HG02938 (cell line): ENCODE measurements at regions not wholly inside any gene's neighbourhood (a gene's known extent, or its start where the extent isn't known, plus 50 kb on each side); places are given as distances from the start of the nearest gene placed in this dataset.
"Not testable (repeated sequence)": the region's sequence is repeated elsewhere in the genome, so short reads cannot be mapped to it uniquely, and the experiment has no call there.

Experiments used
- ATAC-seq: cut with Tn5 transposase; IDR thresholded peaks from one replicate; pipeline ENCODE4 v1.9.1; 2021; ENCODE audit warnings: mild to moderate bottlenecking, moderate library complexity; ENCODE audit not compliant: unreplicated experiment

DNA sequence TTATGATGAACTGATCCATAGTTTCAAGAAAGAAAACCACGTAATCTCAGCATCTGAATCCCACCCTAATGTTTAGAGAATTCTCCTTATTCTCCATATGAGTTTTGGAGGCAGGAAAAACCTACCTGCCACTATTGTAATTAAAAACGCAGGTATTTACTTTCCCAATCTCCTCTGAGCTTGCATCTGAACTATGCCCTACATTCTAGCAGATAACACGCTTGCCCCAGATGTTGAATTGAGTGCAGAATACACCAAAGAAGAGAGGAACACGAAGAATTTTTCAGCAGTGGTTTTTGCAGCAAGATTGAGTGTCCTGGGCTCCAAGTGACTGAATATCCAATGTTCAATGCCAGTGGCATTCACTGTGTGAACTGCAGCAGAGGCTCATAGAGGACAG lies 182.4 kb downstream of the COX18 start:
- no peak for ATAC-seq

DNA sequence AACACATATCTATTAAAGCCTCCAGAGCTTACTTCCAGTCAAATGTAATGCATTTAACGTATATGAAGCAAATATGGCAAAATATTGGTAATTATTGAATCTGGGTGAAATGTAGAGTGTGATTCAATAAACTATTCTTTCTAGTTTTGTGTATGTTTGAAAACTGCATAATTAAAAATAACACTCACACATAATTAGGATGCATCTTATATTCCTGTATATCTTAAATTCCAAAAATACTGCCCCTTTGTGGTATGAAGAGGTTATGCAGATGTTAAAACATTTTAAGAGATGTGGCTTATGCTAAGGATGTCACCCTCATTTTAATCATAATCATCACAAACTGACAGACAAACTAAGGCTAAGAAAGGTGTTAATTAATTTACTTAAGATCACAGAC lies 182.9 kb downstream of the COX18 start:
- ATAC-seq, result no peak

DNA sequence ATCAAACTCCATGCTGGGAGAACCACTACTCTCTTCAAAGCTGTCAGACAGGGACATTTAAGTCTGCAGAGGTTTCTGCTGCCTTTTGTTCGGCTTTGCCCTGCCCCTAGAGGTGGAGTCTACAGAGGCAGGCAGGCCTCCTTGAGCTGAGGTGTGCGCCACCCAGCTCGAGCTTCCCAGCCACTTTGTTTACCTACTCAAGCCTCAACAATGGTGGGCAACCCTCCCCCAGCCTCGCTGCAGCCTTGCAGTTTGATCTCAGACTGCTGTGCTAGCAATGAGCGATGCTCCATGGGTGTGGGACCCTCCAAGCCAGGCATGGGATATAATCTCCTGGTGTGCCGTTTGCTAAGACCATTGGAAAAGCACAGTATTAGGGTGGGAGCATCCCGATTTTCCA lies 185.3 kb downstream of the COX18 start:
- not testable (repeated sequence) for ATAC-seq

DNA sequence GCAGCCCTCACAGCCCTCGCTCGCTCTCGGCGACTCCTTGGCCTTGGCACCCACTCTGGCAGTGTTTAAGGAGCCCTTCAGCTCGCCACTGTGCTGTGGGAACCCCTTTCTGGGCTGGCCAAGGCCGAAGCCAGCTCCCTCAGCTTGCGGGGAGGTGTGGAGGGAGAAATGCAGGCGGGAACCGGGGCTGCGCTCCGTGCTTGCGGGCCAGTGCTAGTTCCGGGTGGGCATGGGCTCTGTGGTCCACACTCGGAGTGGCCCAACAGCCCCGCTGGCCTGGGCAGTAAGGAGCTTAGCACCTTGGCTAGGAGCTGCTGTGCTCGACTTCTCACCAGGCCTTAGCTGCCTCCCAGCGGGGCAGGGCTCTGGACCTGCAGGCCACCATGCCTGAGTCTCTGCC lies 192.6 kb downstream of the COX18 start:
- no peak for ATAC-seq

DNA sequence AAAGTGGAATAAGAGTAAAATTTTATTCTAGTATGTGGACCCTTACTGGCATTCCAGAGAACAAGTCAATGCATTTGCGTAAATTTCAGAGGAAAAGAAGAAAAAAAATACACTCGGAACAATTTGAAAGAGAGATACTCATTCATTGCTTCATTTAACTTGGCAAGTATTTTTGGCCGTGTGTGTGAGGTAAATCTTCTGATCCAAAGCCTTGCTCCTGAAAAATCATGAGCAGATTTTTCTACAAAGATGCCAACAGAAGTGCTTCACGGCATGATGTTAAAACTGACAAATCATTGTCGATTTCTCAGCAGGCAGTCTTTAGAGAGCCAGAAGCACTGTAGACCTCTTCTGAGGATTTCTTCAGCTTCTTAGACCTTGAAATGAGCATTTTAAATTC lies 194.0 kb downstream of the COX18 start:
- no peak for ATAC-seq

DNA sequence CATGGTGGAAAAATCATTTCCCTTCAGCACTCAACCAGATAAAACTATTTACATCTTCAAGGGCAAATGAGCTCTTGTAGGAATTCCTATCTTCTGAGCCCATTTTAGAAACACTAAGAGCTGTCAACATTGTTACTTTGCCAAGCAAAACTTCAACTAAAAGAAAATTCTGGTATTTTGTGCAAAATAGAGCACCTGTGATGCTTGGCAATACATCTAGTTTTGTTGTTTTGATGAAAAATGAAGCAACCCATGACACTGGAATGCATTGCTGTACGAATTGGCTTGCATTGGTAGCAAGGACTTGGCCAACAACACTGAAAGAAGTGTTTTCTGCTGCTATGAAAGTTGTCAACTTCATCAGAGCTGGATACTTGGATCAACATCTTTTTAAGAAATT lies 194.4 kb downstream of the COX18 start:
- no peak for ATAC-seq

DNA sequence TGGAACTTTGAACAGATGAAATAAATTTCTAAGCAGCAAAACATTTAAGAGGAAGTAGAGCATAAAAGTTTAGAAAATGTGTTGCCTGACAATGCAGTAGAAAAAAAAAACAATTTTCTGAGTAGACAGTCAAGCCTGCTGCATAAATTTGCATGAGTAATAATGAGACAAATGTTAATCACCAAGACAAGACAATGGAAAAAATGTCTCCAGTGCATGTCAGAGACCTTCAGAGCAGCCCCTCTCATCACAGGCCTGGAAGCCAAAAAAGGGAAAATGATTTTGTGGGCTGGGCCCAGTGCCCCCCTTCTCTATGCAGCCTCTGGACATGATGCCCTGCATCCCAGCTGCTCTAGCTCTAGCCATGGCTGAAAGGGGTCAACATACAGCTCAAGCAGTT lies 204.6 kb downstream of the COX18 start:
- no peak for ATAC-seq

DNA sequence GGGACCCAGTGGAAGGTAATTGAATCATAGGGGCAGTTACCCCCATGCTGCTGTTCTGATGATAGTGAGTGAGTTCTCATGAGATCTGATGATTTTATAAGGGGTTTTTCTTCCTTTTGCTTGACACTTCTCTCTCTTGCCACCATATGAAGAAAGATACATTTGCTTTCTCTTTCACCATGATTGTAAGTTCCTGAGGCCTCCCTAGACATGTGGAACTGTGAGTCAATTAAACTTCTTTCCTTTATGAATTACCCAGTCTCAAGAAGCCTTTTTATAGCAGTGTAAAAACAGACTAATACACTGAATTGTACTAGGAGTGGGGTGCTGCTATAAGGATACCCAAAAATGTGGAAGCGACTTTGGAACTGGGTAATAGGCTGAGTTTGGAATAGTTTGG lies 205.2 kb downstream of the COX18 start:
- ATAC-seq, result not testable (repeated sequence)

DNA sequence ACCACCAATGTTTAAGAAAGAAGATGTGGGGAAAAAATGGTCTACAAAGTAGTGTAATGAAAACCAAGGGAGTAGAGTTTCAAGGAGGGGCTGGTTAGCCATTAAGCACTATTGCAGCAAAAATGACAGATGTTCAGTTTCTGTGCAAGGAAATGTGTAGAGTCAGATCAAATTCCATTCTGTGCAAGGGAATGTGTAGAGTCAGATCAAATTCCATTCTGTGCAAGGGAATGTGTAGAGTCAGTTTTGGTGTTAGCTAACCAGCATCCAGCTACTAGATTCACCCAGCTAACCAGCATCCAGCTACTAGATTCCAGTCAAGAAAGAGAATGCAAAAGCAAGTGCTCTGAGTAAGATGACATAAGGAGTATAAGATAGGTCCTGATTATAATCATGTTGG lies 208.8 kb downstream of the COX18 start:
- ATAC-seq, result no peak

DNA sequence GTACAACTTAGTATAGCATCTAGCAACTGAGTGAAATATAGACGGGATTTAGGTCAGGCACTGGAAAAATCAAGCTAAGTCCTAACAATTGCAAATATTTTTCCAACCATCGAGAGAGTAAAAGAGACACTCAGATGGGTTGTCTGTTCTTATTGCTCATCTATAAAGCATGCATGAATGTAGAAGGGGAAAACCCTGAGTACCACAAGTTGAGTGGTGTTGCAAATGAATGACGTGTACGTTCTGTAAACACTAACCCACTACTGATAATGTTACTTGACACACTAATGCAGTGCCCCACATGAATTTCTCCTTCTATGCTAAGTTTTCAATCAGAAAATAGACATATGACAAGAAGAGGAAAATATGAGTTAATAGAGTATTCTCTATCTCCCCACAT lies 211.2 kb downstream of the COX18 start:
- no peak for ATAC-seq

DNA sequence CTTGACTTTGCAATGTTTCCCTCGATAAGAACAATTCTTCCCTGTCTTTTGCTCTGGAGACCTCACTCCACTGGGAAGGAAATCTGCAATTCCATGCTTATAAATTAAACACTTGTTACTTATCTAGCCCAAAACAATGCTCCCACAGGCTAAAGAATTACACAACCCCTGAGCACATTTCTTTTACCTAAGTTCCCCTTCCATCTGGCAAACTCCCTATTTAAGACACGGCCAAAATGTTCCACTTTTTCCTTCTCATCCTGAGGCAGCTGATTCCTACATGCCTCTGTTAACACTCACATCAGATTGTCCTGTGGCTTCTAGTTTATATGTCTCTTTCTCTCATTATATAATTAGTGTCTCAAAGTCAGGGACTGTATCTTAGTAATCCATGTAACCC lies 211.7 kb downstream of the COX18 start:
- ATAC-seq, result no peak

DNA sequence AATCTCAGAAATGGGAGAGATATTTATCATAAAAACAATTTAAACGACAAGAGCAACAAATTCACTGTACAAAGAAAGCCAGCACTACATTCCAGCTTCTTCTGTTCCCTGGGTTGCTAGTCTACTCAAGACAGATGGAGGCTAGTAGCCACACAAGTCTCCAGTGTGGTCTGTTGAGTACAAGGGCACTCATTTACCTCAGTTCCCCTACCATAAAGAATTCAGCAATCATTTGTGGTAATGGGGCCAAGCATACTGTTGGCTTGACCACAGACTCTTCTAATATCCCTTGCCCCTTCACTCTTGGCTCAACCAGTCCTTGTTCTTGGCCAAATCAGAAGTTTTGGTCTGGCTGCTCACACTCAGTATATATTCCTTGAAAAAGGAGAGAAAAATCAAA lies 212.3 kb downstream of the COX18 start:
- no peak for ATAC-seq

DNA sequence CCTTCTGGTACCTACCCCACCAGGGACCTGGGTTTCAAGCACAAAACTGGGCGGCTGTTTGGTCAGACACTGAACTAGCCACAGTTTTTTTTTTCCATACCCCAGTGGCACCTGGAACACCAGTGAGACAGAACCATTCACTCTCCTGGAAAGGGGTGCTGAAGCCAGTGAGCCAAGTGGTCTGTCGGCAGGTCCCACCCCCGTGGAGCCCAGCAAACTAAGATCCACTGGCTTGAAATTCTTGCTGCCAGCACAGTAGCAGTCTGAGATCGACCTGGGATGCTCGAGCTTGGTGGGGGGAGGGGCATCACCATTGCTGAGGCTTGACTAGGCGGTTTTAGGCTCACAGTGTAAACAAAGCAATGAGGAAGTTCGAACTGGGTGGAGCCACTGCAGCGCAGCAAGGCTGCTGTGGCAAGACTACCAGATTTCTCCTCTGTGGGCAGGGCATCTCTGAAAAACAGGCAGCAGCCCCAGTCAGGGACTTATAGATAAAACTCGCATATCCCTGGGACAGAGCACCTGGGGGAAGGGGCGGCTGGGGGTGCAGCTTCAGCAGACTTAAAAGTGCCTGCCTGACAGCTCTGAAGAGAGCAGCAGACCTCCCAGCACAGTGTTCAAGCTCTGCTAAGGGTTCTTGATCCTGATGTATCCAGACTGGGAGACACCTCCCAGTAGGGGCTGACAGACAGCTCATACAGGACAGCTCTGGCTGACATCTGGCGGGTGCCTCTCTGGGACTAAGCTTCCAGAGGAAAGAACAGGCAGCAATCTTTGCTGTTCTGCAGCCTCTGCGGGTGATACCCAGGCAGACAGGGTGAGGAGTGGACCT lies 223.0 kb downstream of the COX18 start:
- ATAC-seq, result no peak

DNA sequence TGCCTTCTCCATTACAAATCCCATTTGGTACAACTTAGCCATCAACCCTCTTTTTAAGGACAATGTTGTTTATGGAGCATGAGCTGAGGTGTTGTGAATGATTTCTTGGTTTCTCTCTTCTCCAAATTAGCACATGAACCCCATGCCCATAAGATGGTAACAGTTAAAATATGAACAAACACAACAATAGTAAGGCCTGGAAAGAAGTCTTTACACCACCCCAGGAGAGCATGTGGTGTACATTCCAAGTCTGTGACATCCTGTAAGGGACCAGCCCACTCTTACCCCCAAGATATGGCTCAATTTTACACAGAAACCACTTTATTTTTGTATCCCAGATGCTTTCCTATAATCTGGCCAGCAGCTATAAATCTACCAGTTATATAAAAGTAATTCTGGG lies 226.1 kb downstream of the COX18 start:
- no peak for ATAC-seq

DNA sequence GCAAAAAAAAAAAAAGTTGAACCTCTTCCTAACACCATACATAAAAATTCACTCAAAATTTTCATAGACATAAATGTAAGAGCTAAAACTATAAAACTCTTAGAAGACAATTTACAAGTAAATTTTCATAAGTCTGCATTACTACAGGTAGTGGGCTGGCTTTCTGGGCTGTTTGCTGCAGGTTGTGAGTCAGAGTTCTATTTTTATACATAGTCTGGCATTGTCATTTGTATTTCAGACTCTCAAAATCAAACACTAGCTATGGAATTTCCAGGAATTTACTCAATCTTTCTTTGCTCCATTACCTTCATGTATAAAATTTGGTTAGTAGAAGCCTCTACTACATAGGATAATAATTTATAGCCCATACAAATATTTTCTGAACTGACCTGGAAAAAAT lies 227.2 kb downstream of the COX18 start:
- ATAC-seq, result no peak

DNA sequence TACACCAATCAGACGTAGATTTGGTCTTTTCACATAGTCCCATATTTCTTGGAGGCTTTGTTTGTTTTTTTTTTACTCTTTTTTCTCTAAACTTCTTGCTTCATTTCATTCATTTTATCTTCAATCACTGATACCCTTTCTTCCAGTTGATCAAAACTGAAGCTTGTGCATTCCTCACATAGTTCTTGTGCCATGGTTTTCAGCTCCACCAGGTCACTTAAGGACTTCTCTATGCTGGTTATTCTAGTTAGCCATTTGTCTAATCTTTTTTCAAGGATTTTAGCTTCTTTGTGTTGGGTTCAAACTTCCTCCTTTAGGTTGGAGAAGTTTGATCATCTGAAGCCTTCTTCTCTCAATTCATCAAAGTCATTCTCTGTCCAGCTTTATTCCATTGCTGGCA lies 229.3 kb downstream of the COX18 start:
- ATAC-seq, result not testable (repeated sequence)

DNA sequence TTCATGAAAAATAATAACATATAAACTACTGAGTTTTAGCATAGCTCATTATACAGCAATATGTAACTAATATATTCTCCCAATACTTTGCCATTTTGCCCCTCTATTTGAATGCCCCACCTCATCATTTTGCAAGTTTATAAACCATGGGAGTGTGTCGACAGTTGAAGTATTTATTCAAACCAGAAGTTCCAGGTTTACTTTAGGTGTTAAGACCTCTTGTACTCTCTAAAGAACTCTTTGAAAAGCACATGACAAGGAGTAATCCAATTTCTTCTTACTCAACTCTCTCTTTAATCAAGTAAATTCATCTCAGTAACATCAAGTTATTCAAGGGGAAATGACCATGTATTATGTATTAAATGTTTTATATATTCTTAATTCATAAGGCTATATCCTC lies 240.7 kb downstream of the COX18 start:
- no peak for ATAC-seq

DNA sequence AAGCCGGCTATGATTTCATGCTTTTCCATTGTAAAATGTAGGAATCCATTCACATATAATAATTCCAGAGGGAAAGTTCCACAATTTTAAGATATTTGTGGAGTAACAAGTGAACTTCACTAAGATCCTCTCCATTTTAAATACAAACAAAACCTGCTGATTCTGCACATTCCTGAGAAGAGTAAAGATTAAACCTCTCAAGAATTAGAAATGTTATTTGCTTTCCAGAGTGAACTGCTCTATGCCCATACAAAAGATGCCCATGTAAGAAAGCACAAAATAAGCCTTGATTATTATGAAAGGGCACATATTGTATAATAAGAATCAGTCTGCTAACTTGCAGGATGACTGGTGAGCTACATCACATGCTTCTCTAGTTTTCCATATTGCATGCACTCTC lies 241.5 kb downstream of the COX18 start:
- no peak for ATAC-seq

DNA sequence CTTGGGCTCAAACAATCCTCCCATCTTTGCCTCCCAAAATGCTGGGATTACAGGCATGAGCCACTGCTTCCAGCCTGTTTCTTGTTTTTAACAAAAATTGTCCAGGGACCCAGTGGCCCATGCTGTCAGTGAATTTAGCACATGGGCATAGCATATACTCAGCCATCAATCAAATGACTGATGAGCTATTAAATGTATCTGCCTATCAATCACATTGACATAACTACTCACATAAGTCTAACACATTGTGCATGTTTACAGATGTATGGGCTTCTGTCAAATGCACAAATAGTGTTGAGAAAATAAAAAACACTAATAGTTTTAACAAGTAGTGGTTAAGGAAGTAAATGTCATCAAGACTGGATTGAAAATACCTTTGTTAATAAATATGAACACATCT lies 249.4 kb downstream of the COX18 start:
- no peak for ATAC-seq

DNA sequence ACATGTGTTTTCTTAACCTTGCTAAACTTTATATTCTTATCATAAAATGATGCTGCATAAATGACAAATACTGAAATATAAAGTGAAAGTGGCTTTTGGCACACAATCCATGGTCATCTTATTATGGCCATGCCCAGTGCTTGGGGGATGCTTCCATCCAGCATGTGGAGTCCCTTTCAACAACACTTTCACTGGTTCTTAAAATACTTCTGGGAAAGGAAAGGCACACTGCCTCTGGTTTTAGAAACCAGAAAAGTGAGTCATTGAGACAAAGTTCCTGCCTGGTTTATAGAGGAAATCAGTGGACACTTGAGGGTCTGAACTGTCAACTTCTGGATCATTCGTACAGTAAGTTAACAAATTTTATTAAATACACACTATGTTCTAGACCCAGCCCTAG lies 248.0 kb upstream of the ADAMTS3 start:
- no peak for ATAC-seq

DNA sequence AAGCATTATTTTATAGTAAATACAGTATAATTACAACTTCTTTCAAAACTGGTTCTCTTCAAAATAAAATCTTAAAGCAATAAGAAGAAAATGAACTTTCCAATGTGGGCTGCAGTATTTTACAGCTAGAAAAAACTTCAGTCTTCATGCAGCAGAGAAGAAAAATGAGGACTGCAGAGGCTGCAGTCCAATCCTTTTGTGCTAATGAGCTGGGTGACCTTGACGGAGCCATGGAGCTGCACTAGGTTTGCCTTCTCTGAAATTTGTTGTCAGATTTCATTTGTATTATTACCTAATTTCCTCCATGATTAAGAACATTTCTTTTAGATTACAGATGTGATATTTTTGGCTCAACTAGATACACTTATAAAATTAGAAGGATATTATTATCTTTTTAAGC lies 245.2 kb upstream of the ADAMTS3 start:
- no peak for ATAC-seq

DNA sequence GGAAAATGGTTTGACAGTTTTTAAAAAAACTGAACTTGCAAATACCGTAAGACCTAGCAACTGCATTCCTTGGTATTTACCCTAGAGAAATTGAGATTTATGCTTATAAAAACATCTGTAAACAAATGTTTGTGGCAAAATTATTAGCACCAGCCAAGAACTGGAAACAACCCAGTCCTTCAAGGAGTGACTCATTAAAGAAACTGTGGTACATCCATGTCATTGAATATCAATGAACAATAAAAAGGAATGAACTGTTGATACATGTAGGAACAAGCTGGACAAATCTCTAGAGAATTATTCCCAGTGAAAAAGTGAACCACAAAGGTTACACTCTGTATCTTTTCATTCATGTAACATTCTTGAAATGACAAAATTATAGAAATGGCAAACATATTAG lies 240.2 kb upstream of the ADAMTS3 start:
- ATAC-seq, result no peak

DNA sequence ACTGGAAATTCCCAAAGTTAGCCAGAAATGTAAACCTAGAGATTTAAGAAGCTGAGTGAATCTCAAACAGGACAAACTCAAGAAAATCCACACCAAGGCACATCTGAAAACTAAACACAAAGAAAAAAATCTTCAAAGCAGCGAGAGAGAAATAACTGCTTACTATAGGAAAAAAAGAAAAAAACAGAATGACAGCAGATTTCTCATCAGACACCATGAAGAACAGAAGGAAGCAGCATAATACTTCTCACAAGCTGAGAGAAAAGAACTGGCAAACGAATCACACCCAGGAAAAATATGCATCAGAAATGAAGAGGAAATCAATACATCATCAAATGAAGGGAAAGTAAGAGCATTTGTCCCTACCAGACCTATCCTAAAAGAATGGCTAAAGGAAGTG lies 236.3 kb upstream of the ADAMTS3 start:
- ATAC-seq, result no peak
